ENCODE measurements at regions not wholly inside any gene's neighbourhood (a gene's known extent, or its start where the extent isn't known, plus 50 kb on each side); places are given as distances from the start of the nearest gene placed in this dataset.

DNA sequence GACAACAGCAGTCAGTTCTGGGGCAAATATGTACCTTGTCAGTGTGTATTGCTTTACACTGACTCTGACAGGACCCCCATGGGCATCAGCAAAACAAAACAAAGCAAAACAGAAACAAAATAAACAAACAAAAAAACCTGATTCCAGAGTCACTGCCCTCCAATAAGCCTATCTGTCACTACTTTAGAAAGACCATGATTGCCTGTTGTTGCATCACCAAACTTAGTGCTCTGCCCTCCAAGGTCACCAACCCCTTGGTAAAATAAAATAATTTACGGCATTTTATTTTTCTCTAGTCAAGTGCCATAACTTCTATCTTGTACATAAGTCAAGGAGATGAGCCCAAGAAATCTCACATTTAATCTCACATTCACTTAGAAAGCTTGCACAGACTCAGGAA is 120.9 kb upstream of the ADAMTS3 start:
- TF ChIP-seq, protein P1, sequence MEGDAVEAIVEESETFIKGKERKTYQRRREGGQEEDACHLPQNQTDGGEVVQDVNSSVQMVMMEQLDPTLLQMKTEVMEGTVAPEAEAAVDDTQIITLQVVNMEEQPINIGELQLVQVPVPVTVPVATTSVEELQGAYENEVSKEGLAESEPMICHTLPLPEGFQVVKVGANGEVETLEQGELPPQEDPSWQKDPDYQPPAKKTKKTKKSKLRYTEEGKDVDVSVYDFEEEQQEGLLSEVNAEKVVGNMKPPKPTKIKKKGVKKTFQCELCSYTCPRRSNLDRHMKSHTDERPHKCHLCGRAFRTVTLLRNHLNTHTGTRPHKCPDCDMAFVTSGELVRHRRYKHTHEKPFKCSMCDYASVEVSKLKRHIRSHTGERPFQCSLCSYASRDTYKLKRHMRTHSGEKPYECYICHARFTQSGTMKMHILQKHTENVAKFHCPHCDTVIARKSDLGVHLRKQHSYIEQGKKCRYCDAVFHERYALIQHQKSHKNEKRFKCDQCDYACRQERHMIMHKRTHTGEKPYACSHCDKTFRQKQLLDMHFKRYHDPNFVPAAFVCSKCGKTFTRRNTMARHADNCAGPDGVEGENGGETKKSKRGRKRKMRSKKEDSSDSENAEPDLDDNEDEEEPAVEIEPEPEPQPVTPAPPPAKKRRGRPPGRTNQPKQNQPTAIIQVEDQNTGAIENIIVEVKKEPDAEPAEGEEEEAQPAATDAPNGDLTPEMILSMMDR (IDR thresholded peaks at IDR 0.05): no peak
- TF ChIP-seq POLR2AphosphoS5 (IDR thresholded peaks at IDR 0.05): no peak

All from breast epithelium (tissue), 3 donors.